Activated CD8-positive, alpha-beta memory T cell treated with anti-CD3 and anti-CD28 coated beads, Interleukin-2, amount 10 ng/mL, durations not matched to agents 7 days and 5 days (primary cell): ENCODE measurements at regions not wholly inside any gene's neighbourhood (a gene's known extent, or its start where the extent isn't known, plus 50 kb on each side); places are given as distances from the start of the nearest gene placed in this dataset.

Experiments used
- ATAC-seq: fragments of 150-1000 bp; cut with Tn5 transposase; one replicate; pipeline ENCODE4 v1.10.0; 2021; ENCODE audit warnings: moderate library complexity
- CTCF ChIA-PET: fragments of 350-600 bp; sonication (Branson Sonifier 250); formaldehyde crosslinking; loops from one replicate; lab custom pipeline; 2021; ENCODE audit warnings: antibody characterized with exemption; lab: Charles Lee
- DNase-seq: peaks from one replicate; pipeline ENCODE4 v3.0.0-alpha.2; 2020
- H3K27ac Mint-ChIP-seq: one replicate; pipeline ENCODE4 v1.8.0; 2021; ENCODE audit warnings: mild to moderate bottlenecking, mixed read lengths
- H3K27me3 Mint-ChIP-seq: one replicate; pipeline ENCODE4 v1.8.0; 2021; ENCODE audit warnings: mixed read lengths
- H3K36me3 Mint-ChIP-seq: one replicate; pipeline ENCODE4 v1.8.0; 2021; ENCODE audit warnings: mild to moderate bottlenecking, mixed read lengths
- H3K4me1 Mint-ChIP-seq: one replicate; pipeline ENCODE4 v1.8.0; 2021; ENCODE audit warnings: mixed read lengths
- H3K4me3 Mint-ChIP-seq: one replicate; pipeline ENCODE4 v1.8.0; 2021; ENCODE audit warnings: mild to moderate bottlenecking, moderate library complexity, mixed read lengths
- H3K9me3 Mint-ChIP-seq: one replicate; pipeline ENCODE4 v1.8.0; 2022; ENCODE audit warnings: low read depth, mixed read lengths

DNA sequence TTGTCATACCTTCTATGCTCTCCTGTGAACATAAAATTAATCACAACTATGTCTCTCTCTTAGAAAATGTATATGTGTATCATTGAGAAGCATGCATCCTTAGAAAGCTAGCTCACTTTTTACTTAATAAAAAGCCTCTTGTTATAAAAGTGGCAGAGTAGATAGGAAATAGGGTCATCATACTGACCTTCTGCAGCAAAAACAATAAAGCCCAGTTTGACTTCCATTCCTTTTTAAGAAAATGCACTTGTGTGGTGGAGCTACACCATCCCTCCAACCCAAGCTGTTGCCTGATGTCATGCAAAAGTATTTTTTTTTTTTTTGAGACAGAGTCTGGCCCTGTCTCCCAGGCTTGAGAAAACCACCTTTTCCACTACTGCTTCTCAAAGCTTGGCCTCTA lies 393.3 kb downstream of the LIG4 start:
- H3K9me3 Mint-ChIP-seq, result peaks cover 2% of the 10 kb centered on the region
- no peaks in the 10 kb centered on the region for H3K27me3 Mint-ChIP-seq
- no peaks in the 10 kb centered on the region for H3K4me1 Mint-ChIP-seq
- ATAC-seq (no peak), DNase-seq (no peak)
- CTCF ChIA-PET, result no interaction called here
- no peaks in the 10 kb centered on the region for H3K36me3 Mint-ChIP-seq
- H3K4me3 Mint-ChIP-seq, result no peak overlapping the region
- H3K27ac Mint-ChIP-seq, result no peak overlapping the region

DNA sequence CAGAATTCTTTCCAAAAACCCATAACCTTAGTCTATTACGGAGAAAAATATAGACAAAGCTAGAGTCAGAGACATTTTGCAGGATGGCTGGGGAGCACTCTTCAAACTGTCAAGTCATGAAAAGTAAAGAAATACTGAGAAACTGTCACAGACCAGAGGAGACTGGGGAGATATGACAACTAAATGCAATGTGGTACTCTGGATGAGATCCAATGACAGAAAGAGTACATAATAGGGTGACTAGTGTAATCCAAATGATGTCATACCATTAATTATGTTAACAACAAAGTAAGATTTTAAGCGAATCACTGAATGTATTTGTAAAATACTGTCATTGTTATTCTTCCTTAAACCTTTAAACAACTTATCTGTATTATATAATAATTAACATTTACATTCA lies 393.8 kb downstream of the LIG4 start:
- H3K27me3 Mint-ChIP-seq, result no peaks in the 10 kb centered on the region
- CTCF ChIA-PET, result no interaction called here
- H3K36me3 Mint-ChIP-seq, result no peaks in the 10 kb centered on the region
- ATAC-seq (no peak), DNase-seq (no peak)
- peaks cover 2% of the 10 kb centered on the region for H3K9me3 Mint-ChIP-seq
- H3K4me1 Mint-ChIP-seq, result no peaks in the 10 kb centered on the region
- no peak overlapping the region for H3K27ac Mint-ChIP-seq
- no peak overlapping the region for H3K4me3 Mint-ChIP-seq

DNA sequence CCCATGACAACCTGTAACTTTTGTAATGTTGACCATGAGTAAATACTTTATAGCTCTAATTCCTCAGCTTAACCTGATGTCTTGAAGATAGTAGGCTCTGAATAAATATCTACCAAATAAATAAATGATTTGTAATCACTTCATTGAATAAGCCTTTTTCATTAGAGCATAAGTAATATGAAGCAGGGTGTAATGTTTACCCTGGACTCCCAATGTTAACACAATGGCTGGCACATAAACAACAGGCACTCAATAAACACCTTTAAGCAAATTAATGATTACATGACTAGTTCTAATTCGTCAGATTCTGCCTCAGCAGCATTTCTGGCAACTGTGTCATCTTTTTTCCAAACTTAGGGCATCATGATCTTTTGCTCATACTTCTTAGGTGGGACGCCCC lies 396.3 kb downstream of the LIG4 start:
- CTCF ChIA-PET, result no interaction called here
- H3K4me1 Mint-ChIP-seq, result no peaks in the 10 kb centered on the region
- H3K4me3 Mint-ChIP-seq, result no peak overlapping the region
- no peaks in the 10 kb centered on the region for H3K27me3 Mint-ChIP-seq
- H3K36me3 Mint-ChIP-seq, result no peaks in the 10 kb centered on the region
- ATAC-seq, result no peak
- H3K27ac Mint-ChIP-seq, result no peak overlapping the region
- DNase-seq, result no peak
- H3K9me3 Mint-ChIP-seq, result peaks cover 2% of the 10 kb centered on the region

DNA sequence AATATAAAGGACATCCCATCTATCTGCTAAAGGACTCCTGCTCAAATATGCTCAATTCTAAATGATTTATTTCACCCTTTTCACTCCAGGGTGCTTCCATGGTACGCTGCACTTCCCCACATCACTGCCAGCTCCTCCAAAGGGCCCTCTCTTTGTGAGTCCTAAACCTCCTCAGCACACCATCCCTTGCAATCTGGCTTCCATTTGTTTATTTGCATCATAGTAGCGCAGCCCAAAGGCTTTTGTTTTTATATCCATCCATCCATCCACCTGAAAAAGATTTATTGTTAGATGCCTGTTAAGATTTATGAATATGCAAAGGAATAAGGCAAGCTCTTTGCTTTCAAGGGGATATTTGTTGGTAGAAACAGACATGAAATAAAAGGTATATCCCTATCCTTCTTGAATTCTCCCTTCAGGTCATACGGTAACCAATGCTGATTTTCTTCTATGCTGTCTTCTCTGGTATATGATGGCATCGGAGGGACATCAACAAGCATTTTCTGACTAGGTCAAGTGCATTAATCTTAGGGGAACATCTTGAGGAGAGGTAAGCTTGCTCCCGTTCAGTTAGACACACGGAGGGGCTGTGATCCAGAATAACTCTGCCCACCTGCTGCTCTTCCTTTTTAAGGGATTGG lies 397.6 kb downstream of the LIG4 start:
- Mint-ChIP-seq H3K4me1 (no peaks in the 10 kb centered on the region), H3K4me3 (no peak overlapping the region), H3K36me3 (no peaks in the 10 kb centered on the region), H3K27me3 (no peaks in the 10 kb centered on the region), H3K9me3 (peaks cover 2% of the 10 kb centered on the region), H3K27ac (no peak overlapping the region)
- CTCF ChIA-PET, result no interaction called here
- ATAC-seq (no peak), DNase-seq (no peak)

DNA sequence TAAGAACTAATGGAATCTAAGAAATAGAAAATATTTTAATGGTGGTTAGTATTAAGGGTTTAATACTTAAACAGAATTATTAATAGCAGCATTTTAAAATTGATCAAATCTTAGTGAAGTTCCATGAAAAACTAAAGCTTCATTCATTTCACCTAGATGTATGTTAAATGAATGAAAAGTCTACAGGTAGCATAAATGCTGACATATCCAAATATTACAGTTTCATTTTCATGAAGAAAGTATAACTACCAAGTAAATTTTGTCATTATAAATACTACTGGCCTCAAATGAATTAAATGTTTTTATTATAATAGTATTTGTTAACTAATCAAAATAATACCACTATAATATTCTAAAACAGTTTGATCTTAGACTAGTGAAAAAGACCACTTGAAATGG lies 403.3 kb downstream of the LIG4 start:
- Mint-ChIP-seq H3K4me1 (no peaks in the 10 kb centered on the region), H3K4me3 (no peak overlapping the region), H3K9me3 (no peaks in the 10 kb centered on the region), H3K27ac (no peak overlapping the region), H3K27me3 (no peaks in the 10 kb centered on the region), H3K36me3 (no peaks in the 10 kb centered on the region)
- ATAC-seq, result no peak
- no peak for DNase-seq
- CTCF ChIA-PET, result no interaction called here

DNA sequence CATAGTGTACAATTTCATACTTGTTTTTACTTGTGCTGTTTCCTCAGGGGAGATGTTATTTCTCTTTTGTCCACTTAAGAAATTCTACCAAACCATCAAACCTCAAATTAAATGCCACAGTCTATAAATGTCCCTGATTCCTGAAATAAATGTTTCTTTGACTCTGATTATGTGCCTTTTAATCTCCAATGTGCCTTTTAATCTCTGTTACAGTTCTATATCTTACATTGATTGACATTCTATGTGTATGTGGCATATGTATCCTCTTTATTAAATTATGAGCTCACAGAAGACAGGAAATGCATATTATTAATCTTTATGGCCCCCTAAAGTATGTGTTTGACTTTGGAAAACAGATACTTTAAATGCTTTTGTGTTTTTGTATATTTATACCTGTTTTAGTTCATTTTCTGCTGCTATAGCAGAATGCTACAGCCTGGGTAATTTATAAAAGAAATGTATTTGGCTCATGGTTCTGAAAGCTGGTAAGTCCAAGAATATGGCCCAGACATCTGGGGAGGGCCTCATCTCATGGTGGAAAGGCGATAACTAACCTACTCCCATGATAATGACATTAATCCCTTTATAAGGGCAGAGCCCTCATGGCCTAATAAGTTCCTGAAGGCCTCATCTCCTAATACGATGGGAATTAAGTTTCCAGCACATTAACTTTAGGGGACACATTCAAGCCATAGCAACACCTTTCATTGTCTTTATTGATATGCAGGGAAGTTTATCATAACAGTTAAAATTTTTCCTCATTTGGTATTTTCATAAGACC lies 403.9 kb downstream of the LIG4 start:
- Mint-ChIP-seq H3K27me3 (no peaks in the 10 kb centered on the region), H3K4me3 (no peak overlapping the region), H3K9me3 (no peaks in the 10 kb centered on the region), H3K4me1 (no peaks in the 10 kb centered on the region), H3K27ac (no peak overlapping the region), H3K36me3 (no peaks in the 10 kb centered on the region)
- CTCF ChIA-PET, result interaction anchor here (0.6 kb wide), 1 partner anchor 71 kb away, joined by 3 read pairs; no protein-coding TSS in a partner anchor
- DNase-seq, result no peak
- ATAC-seq, result no peak

DNA sequence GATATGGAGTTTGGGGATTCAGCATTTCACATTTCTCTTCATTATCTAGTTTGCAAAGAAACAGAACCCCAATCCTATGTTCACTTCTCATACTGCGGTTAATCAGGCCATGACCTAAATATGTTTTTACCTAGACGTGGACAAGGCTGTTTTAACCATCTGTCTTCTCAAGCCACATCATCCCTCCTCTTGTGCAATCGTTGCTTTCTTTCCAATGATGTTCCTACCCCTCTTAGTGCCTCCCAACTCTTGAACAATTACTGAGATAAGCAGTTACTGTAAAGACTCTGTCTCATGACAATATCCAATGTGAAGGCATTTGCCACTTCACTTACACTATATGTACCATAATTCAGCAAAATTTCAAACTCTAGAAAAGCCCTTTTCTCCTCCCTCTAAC lies 406.2 kb downstream of the LIG4 start:
- Mint-ChIP-seq H3K27me3 (no peaks in the 10 kb centered on the region), H3K4me3 (no peak overlapping the region), H3K27ac (no peak overlapping the region), H3K9me3 (no peaks in the 10 kb centered on the region), H3K4me1 (no peaks in the 10 kb centered on the region), H3K36me3 (no peaks in the 10 kb centered on the region)
- no peak for ATAC-seq
- DNase-seq, result no peak
- CTCF ChIA-PET, result no interaction called here

DNA sequence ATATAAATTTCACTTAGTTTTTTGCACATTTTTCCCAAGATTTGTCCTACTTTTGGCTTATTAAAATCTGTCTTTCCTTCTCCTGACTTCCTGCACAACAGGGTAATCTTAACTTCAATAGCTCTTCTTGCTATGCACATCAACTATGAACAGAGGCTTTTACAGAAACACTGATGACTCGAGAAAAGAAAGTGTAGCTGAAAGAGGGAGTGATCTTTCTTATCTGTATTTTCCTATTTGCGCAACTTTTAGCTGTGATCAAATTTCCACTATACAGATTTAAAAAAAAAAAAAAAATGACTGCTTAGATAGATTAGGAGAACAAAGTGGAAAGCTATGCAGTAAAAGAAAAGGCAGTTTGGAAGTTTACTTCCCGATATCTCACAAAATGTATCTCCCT lies 406.9 kb downstream of the LIG4 start:
- Mint-ChIP-seq H3K27me3 (no peaks in the 10 kb centered on the region), H3K4me3 (no peak overlapping the region), H3K4me1 (no peaks in the 10 kb centered on the region), H3K36me3 (no peaks in the 10 kb centered on the region), H3K9me3 (no peaks in the 10 kb centered on the region), H3K27ac (no peak overlapping the region)
- ATAC-seq, result no peak
- DNase-seq, result no peak
- CTCF ChIA-PET, result no interaction called here

DNA sequence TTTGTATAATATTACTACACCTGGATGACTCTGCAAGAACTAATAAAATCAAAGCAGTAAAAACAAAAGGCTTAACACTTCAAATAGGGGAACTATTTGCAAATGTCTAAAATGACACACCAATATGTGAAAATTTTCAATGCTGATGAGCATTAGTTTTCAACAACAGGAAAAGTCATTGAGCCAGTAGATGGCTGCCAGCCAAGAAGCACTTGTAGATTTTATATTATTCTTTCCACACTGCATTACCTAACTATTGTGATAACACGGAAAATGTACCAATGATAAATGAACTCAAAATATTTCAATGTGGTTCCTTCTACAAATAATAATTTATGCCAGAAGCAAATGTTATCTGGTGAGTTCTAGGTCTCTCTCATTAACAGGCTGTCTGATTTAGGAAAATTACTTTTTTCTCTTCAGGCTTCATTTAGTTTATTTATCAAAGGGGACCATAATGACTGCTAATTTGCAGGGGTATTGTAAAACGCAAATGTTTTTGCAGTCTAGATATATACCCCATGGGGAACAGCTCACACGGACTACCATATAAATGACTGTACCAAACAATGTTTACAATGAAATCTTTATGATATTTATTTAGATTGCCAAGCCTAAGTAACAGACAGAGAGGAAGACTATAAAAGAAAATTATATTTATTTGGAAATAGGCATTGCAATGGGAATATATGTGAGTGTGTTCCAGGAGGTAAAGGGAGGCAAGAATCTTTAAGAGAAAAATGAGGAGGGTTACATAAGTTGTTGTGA lies 407.8 kb downstream of the LIG4 start:
- CTCF ChIA-PET, result no interaction called here
- H3K4me1 Mint-ChIP-seq, result no peaks in the 10 kb centered on the region
- no peak for DNase-seq
- H3K27me3 Mint-ChIP-seq, result no peaks in the 10 kb centered on the region
- no peak overlapping the region for H3K4me3 Mint-ChIP-seq
- ATAC-seq, result no peak
- H3K36me3 Mint-ChIP-seq, result no peaks in the 10 kb centered on the region
- H3K9me3 Mint-ChIP-seq, result no peaks in the 10 kb centered on the region
- H3K27ac Mint-ChIP-seq, result no peak overlapping the region

DNA sequence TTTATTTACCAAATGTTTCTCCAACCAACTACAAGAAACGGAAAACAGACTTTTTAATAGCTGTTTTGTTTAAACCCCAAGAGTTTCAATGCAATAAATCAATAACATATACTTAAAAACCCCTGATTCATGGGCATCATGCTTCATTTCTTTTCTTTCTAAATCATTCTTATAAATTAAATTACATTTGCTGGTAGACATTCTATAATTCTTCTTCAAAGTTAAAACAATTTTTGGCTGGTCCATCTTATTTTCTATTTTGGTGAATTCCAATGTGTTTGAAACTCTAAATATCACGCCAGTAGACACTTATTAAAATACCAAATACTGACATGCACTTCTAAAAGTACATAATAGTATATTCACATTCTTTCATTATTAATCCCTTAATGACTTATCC lies 408.6 kb downstream of the LIG4 start:
- H3K27ac Mint-ChIP-seq, result no peak overlapping the region
- no peaks in the 10 kb centered on the region for H3K36me3 Mint-ChIP-seq
- no peaks in the 10 kb centered on the region for H3K4me1 Mint-ChIP-seq
- no peak overlapping the region for H3K4me3 Mint-ChIP-seq
- CTCF ChIA-PET, result no interaction called here
- no peaks in the 10 kb centered on the region for H3K9me3 Mint-ChIP-seq
- ATAC-seq (no peak), DNase-seq (no peak)
- no peaks in the 10 kb centered on the region for H3K27me3 Mint-ChIP-seq

DNA sequence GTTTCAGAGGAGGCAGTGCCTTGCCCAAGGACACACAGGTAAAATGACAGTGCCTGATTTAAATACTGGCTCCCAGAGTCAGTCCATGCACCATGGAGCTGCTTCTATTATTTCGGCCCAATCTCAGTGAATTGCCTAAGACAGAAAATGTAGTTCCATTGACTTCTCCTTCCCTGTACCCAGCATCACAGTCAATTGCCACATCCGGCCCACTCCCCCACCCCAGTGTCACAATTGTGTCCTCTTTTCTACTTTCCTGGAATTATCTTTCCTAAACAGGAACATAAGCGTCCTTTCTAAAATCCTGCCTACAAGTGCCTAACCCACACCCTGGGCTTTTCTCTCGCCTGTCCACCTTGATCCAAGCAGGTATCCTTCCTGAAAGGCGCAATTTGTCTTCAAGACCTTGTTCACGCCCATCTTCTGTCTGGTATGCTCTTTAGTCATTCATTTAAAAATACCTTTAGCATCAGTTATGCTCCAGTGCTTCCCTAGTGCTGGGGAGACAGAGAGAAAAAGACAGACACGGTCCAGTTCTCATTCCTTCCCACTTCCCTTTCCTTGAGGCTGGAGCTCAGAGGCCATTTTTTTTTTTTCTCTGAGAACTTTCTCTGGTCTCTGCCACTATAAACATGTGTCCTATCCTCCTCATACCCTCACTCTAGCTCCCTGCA lies 411.4 kb downstream of the LIG4 start:
- no peak for ATAC-seq
- H3K9me3 Mint-ChIP-seq, result no peaks in the 10 kb centered on the region
- CTCF ChIA-PET, result no interaction called here
- DNase-seq, result no peak
- no peaks in the 10 kb centered on the region for H3K36me3 Mint-ChIP-seq
- no peak overlapping the region for H3K27ac Mint-ChIP-seq
- H3K4me1 Mint-ChIP-seq, result no peaks in the 10 kb centered on the region
- H3K4me3 Mint-ChIP-seq, result no peak overlapping the region
- no peaks in the 10 kb centered on the region for H3K27me3 Mint-ChIP-seq

DNA sequence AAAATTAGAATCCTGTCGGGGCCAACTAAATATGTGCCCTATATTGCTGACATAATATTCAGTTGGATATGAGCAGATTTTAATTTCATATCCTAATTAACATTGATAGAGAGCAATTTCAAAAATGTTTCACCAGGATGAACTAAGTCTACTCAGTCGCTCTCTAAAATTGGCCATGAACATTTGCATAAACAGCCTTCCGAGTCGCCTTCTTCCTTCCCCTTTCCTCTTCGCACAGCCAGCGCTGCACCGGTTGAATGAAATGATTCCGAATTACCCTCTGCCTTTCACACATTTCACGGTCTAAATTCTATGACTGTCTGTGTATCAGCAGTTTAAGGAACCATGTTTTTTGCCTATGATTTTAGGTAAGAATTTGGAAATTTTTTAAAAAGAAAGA lies 413.7 kb downstream of the LIG4 start:
- Mint-ChIP-seq H3K4me3 (no peak overlapping the region), H3K4me1 (no peaks in the 10 kb centered on the region), H3K27ac (no peak overlapping the region), H3K27me3 (no peaks in the 10 kb centered on the region), H3K36me3 (no peaks in the 10 kb centered on the region), H3K9me3 (no peaks in the 10 kb centered on the region)
- CTCF ChIA-PET, result no interaction called here
- ATAC-seq, result no peak
- no peak for DNase-seq

DNA sequence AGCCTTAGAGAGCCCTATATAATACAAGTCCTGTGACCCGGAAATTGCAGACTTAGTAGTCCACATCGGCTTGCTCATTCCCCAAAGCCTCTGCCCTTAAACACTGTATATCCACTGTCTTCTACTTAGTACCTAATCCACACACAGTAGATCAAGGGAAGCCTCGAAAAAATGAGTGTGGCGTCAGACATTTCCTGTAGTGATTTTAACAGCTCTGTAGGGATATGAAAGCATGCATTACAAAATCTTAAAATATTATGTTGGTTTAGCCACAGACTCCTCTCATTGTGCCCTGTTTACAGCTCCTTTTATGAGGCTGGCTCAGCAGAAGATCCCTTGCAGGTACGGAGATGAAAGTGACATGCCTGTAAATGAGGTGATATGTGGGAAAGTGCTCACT lies 416.3 kb downstream of the LIG4 start:
- no peak overlapping the region for H3K4me3 Mint-ChIP-seq
- ATAC-seq (no peak), DNase-seq (no peak)
- no peak overlapping the region for H3K27ac Mint-ChIP-seq
- CTCF ChIA-PET, result no interaction called here
- no peaks in the 10 kb centered on the region for H3K4me1 Mint-ChIP-seq
- no peaks in the 10 kb centered on the region for H3K36me3 Mint-ChIP-seq
- no peaks in the 10 kb centered on the region for H3K9me3 Mint-ChIP-seq
- no peaks in the 10 kb centered on the region for H3K27me3 Mint-ChIP-seq
